HUES6 (cell line): ENCODE measurements at regions not wholly inside any gene's neighbourhood (a gene's known extent, or its start where the extent isn't known, plus 50 kb on each side); places are given as distances from the start of the nearest gene placed in this dataset.
"Not testable (repeated sequence)": the region's sequence is repeated elsewhere in the genome, so short reads cannot be mapped to it uniquely, and the experiment has no call there.

Source experiments
- H3K27ac ChIP-seq: 2 replicates; pipeline ENCODE4 v1.7.0; 2013; ENCODE audit warnings: low read depth, mild to moderate bottlenecking, low read length, inconsistent platforms
- H3K27me3 ChIP-seq: 2 replicates; pipeline ENCODE4 v1.6.1; 2013; ENCODE audit warnings: low read length; ENCODE audit not compliant: control insufficient read depth, insufficient read depth
- H3K36me3 ChIP-seq: 2 replicates; pipeline ENCODE4 v1.6.1; 2013; ENCODE audit warnings: low read length; ENCODE audit not compliant: control insufficient read depth, insufficient read depth
- H3K4me1 ChIP-seq: 2 replicates; pipeline ENCODE4 v1.6.1; 2013; ENCODE audit warnings: low read length; ENCODE audit not compliant: control insufficient read depth, insufficient read depth
- H3K4me3 ChIP-seq: 2 replicates; pipeline ENCODE4 v1.5.1; 2013; ENCODE audit warnings: low read depth, low read length
- H3K9ac ChIP-seq: one replicate; pipeline ENCODE4 v1.6.1; 2013; ENCODE audit warnings: mild to moderate bottlenecking, low read length
- H3K9me3 ChIP-seq: 2 replicates; pipeline ENCODE4 v1.6.1; 2013; ENCODE audit warnings: low read depth, low read length; ENCODE audit not compliant: control insufficient read depth, insufficient read depth

DNA sequence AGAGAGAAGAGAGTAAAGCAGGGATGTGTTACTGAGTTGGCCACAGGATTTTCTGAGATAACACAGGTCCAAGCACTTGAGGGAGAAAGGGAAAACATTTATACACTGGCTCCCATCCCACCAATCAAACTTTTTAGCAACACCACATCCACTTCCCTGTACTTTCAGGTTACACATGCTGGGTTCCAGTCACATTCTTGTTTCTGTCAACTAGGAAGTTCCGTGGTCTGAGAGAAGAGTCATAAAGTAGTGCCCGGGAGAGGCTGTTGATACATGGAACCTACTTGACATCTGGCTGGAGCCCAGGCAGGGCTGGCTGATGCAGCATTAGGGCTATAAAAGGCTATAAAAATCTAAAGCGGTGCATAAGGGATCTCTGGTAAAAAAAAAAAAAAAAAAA is 473.9 kb upstream of the COX7C start:
- H3K27me3 ChIP-seq = no peaks in the 10 kb centered on the region
- H3K4me1 ChIP-seq = no peaks in the 10 kb centered on the region
- no peak overlapping the region for H3K4me3 ChIP-seq
- no peaks in the 10 kb centered on the region for H3K36me3 ChIP-seq
- no peak overlapping the region for H3K27ac ChIP-seq
- H3K9ac ChIP-seq = no peak overlapping the region
- H3K9me3 ChIP-seq = no peaks in the 10 kb centered on the region

DNA sequence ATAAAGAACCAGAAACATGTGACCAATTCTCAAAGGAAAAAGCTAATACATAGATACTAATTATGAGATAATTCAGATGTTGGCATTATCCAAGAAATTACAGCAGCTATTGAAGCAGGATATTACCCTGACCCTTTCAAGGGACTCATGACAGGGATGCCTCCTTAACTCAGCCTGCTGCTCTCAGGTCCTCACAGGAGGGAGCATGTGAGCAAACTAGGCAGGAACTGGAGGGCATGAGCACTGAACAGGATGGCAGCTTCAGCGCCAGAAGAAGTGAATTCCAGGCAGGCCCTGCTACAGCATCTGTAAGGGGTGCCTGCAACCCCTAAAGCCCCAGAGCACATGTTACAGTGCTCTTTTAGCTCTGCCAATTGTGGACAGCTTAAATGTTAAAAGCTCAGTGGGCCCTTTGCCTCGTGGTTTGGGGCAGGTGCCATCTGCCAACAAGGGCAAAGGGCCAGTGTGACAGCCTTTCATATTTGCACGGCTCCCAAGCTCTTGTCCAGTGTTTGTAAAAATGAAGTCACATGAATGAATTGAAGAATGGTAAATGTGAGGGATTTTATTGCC is 464.7 kb upstream of the COX7C start:
- H3K9ac ChIP-seq = no peak overlapping the region
- no peaks in the 10 kb centered on the region for H3K9me3 ChIP-seq
- no peaks in the 10 kb centered on the region for H3K4me1 ChIP-seq
- no peak overlapping the region for H3K27ac ChIP-seq
- H3K27me3 ChIP-seq = no peaks in the 10 kb centered on the region
- no peaks in the 10 kb centered on the region for H3K36me3 ChIP-seq
- no peak overlapping the region for H3K4me3 ChIP-seq

- H3K27ac ChIP-seq = no peak overlapping the region
These were observed 461.9 kb upstream of the COX7C start for GRCh38 chr5:86155796-86156195.

DNA sequence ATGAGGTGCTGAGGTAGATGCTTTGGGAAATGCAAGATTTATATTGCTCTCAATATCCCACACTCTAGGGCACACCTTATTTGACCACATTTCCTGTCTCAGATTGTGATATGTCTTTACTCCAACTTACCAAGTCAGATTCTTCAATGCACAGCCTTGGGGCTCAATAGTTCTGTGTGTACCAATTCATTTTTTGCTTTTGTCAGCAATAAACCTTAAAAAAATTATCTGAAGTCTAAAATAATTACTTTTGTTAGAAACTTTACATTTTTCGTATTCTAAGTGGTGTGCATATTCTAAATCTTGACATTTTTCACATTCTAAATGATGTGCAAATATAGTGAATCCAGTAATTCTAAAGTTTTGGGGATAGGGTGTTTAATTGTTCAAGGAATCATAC is 447.5 kb upstream of the COX7C start:
- no peak overlapping the region for H3K27ac ChIP-seq
- no peak overlapping the region for H3K9ac ChIP-seq
- no peaks in the 10 kb centered on the region for H3K36me3 ChIP-seq
- H3K4me1 ChIP-seq = no peaks in the 10 kb centered on the region
- no peaks in the 10 kb centered on the region for H3K27me3 ChIP-seq
- H3K9me3 ChIP-seq = peaks cover 4% of the 10 kb centered on the region; the same call in 1 of the 2 replicates
- H3K4me3 ChIP-seq = no peak overlapping the region

More at GRCh38 chr5:86155796-86156195, 461.9 kb upstream of the COX7C start:
- Histone ChIP-seq H3K9me3 (no peaks in the 10 kb centered on the region), H3K27me3 (no peaks in the 10 kb centered on the region), H3K4me3 (no peak overlapping the region), H3K9ac (no peak overlapping the region), H3K36me3 (no peaks in the 10 kb centered on the region), H3K4me1 (no peaks in the 10 kb centered on the region)

DNA sequence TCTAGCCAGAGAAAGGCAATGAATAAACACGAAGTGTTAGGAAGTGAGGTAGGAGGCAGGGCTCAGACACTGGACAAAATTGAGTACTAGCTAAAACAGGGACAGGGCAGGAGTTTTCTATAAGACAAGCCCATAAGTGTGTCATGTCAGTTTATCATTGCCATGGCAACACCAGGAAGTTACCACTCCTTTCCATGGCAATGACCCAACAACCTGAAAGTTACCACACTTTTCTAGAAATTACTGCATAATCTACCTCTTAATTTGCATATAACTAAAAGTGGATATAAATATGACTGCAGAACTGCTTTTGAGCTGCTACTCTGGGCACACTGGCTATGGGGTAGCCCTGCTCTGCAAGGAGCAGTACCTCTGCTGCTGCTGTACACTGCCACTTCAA is 442.5 kb upstream of the COX7C start:
- Histone ChIP-seq H3K36me3 (no peaks in the 10 kb centered on the region), H3K27me3 (no peaks in the 10 kb centered on the region), H3K9me3 (no peaks in the 10 kb centered on the region), H3K9ac (no peak overlapping the region), H3K27ac (no peak overlapping the region), H3K4me1 (no peaks in the 10 kb centered on the region), H3K4me3 (no peak overlapping the region)

- Histone ChIP-seq H3K9me3 (no peaks in the 10 kb centered on the region), H3K36me3 (no peaks in the 10 kb centered on the region), H3K4me1 (no peaks in the 10 kb centered on the region), H3K9ac (no peak overlapping the region), H3K4me3 (no peak overlapping the region), H3K27me3 (no peaks in the 10 kb centered on the region), H3K27ac (no peak overlapping the region)
These were observed 418.5 kb upstream of the COX7C start for GRCh38 chr5:86199287-86199686.

- no peak overlapping the region for H3K27ac ChIP-seq
- no peaks in the 10 kb centered on the region for H3K4me1 ChIP-seq
- H3K36me3 ChIP-seq = no peaks in the 10 kb centered on the region
- no peaks in the 10 kb centered on the region for H3K27me3 ChIP-seq
- no peak overlapping the region for H3K4me3 ChIP-seq
- no peaks in the 10 kb centered on the region for H3K9me3 ChIP-seq
- H3K9ac ChIP-seq = no peak overlapping the region
These were observed 389.6 kb upstream of the COX7C start for GRCh38 chr5:86228147-86228546.

GRCh38 chr5:86232246-86232645 is 385.5 kb upstream of the COX7C start:
- Histone ChIP-seq H3K9me3 (no peaks in the 10 kb centered on the region), H3K27me3 (no peaks in the 10 kb centered on the region), H3K4me3 (no peak overlapping the region)

GRCh38 chr5:86244153-86244552 is 373.6 kb upstream of the COX7C start:
- H3K9me3 ChIP-seq = no peaks in the 10 kb centered on the region
- no peak overlapping the region for H3K27ac ChIP-seq
- H3K27me3 ChIP-seq = no peaks in the 10 kb centered on the region
- no peak overlapping the region for H3K4me3 ChIP-seq
- no peaks in the 10 kb centered on the region for H3K36me3 ChIP-seq
- H3K4me1 ChIP-seq = no peaks in the 10 kb centered on the region
- no peak overlapping the region for H3K9ac ChIP-seq

More at GRCh38 chr5:86232246-86232645, 385.5 kb upstream of the COX7C start:
- no peaks in the 10 kb centered on the region for H3K36me3 ChIP-seq
- no peak overlapping the region for H3K27ac ChIP-seq
- no peaks in the 10 kb centered on the region for H3K4me1 ChIP-seq
- no peak overlapping the region for H3K9ac ChIP-seq

DNA sequence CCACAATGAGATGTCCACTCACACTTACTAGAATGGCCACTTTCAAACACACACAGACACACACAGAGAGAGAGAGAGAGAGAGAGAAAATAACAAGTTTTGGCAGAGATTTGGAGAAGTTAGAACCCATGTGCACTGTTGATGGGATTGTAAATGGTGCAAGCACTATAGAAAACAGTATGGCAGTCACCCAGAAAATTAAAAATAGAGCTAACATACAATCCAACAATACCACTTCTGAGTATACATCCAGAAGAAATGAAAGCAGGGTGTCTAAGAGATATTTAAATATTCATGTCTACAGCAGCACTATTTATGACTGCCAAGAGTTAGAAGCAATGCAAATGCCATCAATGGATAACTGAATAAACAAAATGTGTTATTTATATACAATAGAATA is 359.9 kb upstream of the COX7C start:
- no peak overlapping the region for H3K4me3 ChIP-seq
- no peaks in the 10 kb centered on the region for H3K36me3 ChIP-seq
- H3K27ac ChIP-seq = no peak overlapping the region
- H3K9me3 ChIP-seq = no peaks in the 10 kb centered on the region
- no peaks in the 10 kb centered on the region for H3K27me3 ChIP-seq
- no peaks in the 10 kb centered on the region for H3K4me1 ChIP-seq
- no peak overlapping the region for H3K9ac ChIP-seq

GRCh38 chr5:86284400-86285190 is 333.1 kb upstream of the COX7C start:
- H3K27ac ChIP-seq, H3K27me3 ChIP-seq, H3K36me3 ChIP-seq, H3K9me3 ChIP-seq, H3K4me3 ChIP-seq, H3K9ac ChIP-seq, H3K4me1 ChIP-seq: not testable (repeated sequence)
